Heart left ventricle (tissue), 16 donors: ENCODE measurements at regions not wholly inside any gene's neighbourhood (a gene's known extent, or its start where the extent isn't known, plus 50 kb on each side); places are given as distances from the start of the nearest gene placed in this dataset.

ENCODE experiments used
- ATAC-seq, 4 donors: fragments of 200-7000 bp; cut with Tn5 transposase; one replicate each; pipeline ENCODE4 v1.9.1; 2020 to 2022; ENCODE audit warnings: moderate library complexity in 4 of 4, mild to moderate bottlenecking in 3 of 4, moderate number of reproducible peaks in 1 of 4
- DNase-seq, 5 donors: peaks; one replicate each; pipeline ENCODE4 v3.0.0-alpha.2; 2020
- H3K27ac ChIP-seq, 12 donors: fragments of 200-600 bp; sonication (generic) in 4 of 12; one replicate each; pipeline versions ENCODE4 v1.5.0 to v1.8.0; 2016 to 2022; ENCODE audit warnings: mild to moderate bottlenecking in 2 of 12
- H3K27me3 ChIP-seq, 9 donors: fragments of 200-600 bp; sonication (generic) in 2 of 9; one replicate each; pipeline versions ENCODE4 v1.5.1 to v1.8.0; 2016 to 2022; ENCODE audit warnings: mild to moderate bottlenecking in 3 of 9
- H3K36me3 ChIP-seq, 9 donors: fragments of 200-600 bp; sonication (generic) in 2 of 9; one replicate each; pipeline versions ENCODE4 v1.5.0 to v1.8.0; 2018 to 2022; ENCODE audit warnings: mild to moderate bottlenecking in 2 of 9
- H3K4me1 ChIP-seq, 12 donors: fragments of 200-600 bp; sonication (generic) in 4 of 12; one replicate each; pipeline versions ENCODE4 v1.5.0 to v1.8.0; 2016 to 2022; ENCODE audit warnings: mild to moderate bottlenecking in 3 of 12
- H3K4me3 ChIP-seq, 12 donors: fragments of 200-600 bp; sonication (generic) in 4 of 12; one replicate each; pipeline versions ENCODE4 v1.5.0 to v1.8.0; 2017 to 2022; ENCODE audit warnings: mild to moderate bottlenecking in 9 of 12, moderate library complexity in 4 of 12
- H3K9me3 ChIP-seq, 12 donors: fragments of 200-600 bp; sonication (generic) in 4 of 12; one replicate each; pipeline versions ENCODE4 v1.5.0 to v1.8.0; 2016 to 2022; ENCODE audit warnings: mild to moderate bottlenecking in 1 of 12
- POLR2A ChIP-seq, 2 donors: fragments of 450-650 bp; IDR thresholded peaks; one replicate each; pipeline ENCODE4 v1.6.1; 2017; ENCODE audit warnings: antibody characterized with exemption in 2 of 2, mild to moderate bottlenecking in 2 of 2, moderate library complexity in 2 of 2
- WGBS, 4 donors: extraction: QIAGEN DNeasy Blood & Tissue Kit in 2 of 4; methylation state at CpG; one replicate each; pipeline versions ENCODE4 v1.1.5 to v1.1.7; 2013 to 2018; 5-methylcytosine and 5-hydroxymethylcytosine counted together
- intact Hi-C, 10 donors: fragments of 100-400 bp; cut with DNase I; formaldehyde crosslinking; loops; one replicate each; pipeline versions ENCODE4 v1.11.1 to v1.14.2; 2022
- TF ChIP-seq, protein P1 (sequence below), 12 donors: fragments of 200-600 bp; sonication (generic) in 4 of 12; IDR thresholded peaks; one replicate each; pipeline versions ENCODE4 v1.5.0 to v1.8.0; 2018 to 2022; ENCODE audit warnings: antibody characterized with exemption in 12 of 12, mild to moderate bottlenecking in 5 of 12
- donor health status: ischemic (EF 13 %, LVEDD 7.1; RV severe dilation, severe dysfunction).
- donor health status: healthy with polysubstance abuse.
- donor health status: DM: no; HTN: yes; CAD: no.
- donor health status: DM: no; HTN: no; CAD: no.
- donor health status: ischemic (EF 25% LVEDD 6.9; RV normal size, moderate dysfunction).
- donor health status: ischemic (EF 25% LVEDD 5.7; RV mildly dilated, moderate dysfunction).
- donor health status: healthy.
- donor health status: DM: yes; HTN: yes; CAD: no.
- donor health status: ischemic (EF 35%, LVEDD 5.7; RV mildly dilated, moderate dysfunction).
- donor health status: nonischemic (EF 11% LVEDD 7.7; RV severe dilation, severe dysfunction).
- donor health status: DM: yes; HTN: yes; CAD: no.
- donor health status: PGD.
- donor health status: ischemic (EF 29% LVEDD 5.4; RV normal size, mild dysfunction).
- donor health status: nonischemic (EF 23%, LVEDD 6.1; RV moderate dilation, normal function).

DNA sequence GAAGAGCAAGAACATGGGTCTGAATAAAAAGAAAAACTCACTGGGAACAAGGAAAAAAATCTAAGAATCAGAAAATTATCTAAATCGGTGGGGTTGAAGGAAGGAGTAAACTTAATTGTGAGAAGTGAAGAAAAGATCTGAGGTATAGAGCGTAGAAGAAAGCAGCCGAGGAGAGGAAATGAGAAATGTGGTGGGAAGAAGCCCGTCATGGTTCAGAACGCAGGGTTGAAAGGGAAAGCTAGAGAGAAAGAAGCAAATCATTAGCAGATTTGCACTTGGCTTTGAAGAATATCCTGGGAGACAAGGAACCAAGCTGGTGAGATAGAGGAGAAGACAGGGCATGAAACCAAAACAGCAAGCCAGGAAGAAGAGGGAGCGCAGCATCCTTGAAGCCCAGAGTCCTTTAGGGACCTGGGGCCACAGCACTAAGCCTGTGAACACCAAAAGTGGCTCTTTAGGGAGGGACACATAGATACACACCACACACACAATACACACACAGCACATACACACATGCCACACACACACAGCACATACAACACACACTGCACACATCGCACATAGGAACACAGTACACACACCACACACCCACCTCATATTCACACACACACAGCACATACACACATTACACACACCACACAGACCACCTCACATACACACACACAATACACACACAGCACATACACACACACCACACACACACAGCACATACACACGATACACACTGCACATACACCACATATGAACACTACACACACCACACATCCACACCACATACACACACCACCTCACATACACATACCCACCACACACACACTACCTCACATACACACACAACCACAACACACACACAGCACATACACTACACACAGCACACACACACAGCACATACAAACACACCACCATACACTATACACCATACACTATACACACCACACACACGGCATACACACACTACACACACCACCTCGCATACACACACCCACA, 274.6 kb downstream of the ETAA1 start:
- H3K9me3 ChIP-seq = no peaks in the 10 kb centered on the region
- WGBS, 4 donors = 82 to 90% (median 84%) methylated on average over 10 of the region's 10 CpGs
- no peak overlapping the region for H3K4me3 ChIP-seq
- no peaks in the 10 kb centered on the region for H3K27me3 ChIP-seq
- no peaks in the 10 kb centered on the region for H3K36me3 ChIP-seq
- intact Hi-C loops = no loop called here
- no peak for TF ChIP-seq POLR2A (IDR thresholded peaks at IDR 0.05)
- TF ChIP-seq, protein P1, sequence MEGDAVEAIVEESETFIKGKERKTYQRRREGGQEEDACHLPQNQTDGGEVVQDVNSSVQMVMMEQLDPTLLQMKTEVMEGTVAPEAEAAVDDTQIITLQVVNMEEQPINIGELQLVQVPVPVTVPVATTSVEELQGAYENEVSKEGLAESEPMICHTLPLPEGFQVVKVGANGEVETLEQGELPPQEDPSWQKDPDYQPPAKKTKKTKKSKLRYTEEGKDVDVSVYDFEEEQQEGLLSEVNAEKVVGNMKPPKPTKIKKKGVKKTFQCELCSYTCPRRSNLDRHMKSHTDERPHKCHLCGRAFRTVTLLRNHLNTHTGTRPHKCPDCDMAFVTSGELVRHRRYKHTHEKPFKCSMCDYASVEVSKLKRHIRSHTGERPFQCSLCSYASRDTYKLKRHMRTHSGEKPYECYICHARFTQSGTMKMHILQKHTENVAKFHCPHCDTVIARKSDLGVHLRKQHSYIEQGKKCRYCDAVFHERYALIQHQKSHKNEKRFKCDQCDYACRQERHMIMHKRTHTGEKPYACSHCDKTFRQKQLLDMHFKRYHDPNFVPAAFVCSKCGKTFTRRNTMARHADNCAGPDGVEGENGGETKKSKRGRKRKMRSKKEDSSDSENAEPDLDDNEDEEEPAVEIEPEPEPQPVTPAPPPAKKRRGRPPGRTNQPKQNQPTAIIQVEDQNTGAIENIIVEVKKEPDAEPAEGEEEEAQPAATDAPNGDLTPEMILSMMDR (IDR thresholded peaks at IDR 0.05) = no peak
- no peak for ATAC-seq
- H3K27ac ChIP-seq = no peak overlapping the region
- peaks cover 0 to 22% (median 7%) of the 10 kb centered on the region in 12 donors for H3K4me1 ChIP-seq
- DNase-seq = no peak

DNA sequence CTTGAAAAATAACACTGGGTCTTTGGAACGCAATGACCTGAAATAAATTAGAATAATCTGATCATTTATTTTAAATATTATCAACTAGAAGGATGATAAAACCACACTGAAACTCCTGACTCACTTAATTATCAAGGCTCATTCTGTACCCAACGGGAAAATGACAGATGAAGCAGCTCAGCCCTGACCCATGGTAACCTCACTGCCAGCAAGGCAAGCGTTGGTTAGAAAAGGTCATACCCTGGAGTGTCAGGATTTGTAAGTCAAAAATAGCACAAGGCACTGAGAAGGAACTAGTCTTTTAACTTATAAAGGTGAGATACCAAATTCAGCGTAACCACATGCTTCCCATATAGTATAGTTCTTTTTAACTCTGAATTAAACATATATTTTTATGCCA, 277.5 kb downstream of the ETAA1 start:
- TF ChIP-seq, protein P1 (IDR thresholded peaks at IDR 0.05) = no peak
- TF ChIP-seq POLR2A (IDR thresholded peaks at IDR 0.05) = no peak
- Histone ChIP-seq H3K4me1 (peaks cover 0 to 7% (median 0%) of the 10 kb centered on the region in 12 donors), H3K4me3 (no peak overlapping the region), H3K9me3 (no peaks in the 10 kb centered on the region), H3K27me3 (no peaks in the 10 kb centered on the region), H3K27ac (peak overlapping the region in 11 of 12 donors; percentile 10 to 79 (median 46)), H3K36me3 (no peaks in the 10 kb centered on the region)
- DNase-seq (peak in 4 of 5 donors; percentile 32 to 80 (median 51)), ATAC-seq (peak; percentile 88 to 98 (median 93))
- intact Hi-C loops = no loop called here
- 26 to 36% (median 33%) methylated on average over 4 of the region's 4 CpGs for WGBS, 4 donors

DNA sequence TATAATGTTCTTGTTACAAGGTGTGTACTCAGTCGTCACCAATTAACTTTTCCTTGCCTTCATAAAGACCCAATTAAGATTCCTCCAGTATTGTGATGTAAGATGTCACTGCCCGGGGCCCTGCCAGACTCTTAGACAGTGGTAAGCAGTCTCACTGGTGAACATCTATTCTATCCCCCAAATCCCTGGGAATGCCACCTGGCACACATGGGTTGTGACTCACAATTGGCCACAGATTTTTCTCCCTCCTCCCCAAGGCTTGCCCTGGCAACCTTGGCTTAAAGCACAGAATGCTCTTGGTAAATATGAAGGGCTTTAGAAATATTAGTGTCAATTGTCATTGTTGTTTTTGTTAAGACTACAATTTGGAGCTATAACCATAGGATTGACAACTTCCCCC, 287.9 kb downstream of the ETAA1 start:
- H3K4me1 ChIP-seq = no peaks in the 10 kb centered on the region
- no peak overlapping the region for H3K4me3 ChIP-seq
- ATAC-seq (no peak), DNase-seq (no peak)
- H3K27me3 ChIP-seq = no peaks in the 10 kb centered on the region
- TF ChIP-seq, protein P1 (IDR thresholded peaks at IDR 0.05) = no peak
- TF ChIP-seq POLR2A (IDR thresholded peaks at IDR 0.05) = no peak
- no peak overlapping the region for H3K27ac ChIP-seq
- no peaks in the 10 kb centered on the region for H3K9me3 ChIP-seq
- no peaks in the 10 kb centered on the region for H3K36me3 ChIP-seq
- 80 to 85% (median 83%) methylated on average over 2 of the region's 2 CpGs for WGBS, 4 donors
- intact Hi-C loops = no loop called here

DNA sequence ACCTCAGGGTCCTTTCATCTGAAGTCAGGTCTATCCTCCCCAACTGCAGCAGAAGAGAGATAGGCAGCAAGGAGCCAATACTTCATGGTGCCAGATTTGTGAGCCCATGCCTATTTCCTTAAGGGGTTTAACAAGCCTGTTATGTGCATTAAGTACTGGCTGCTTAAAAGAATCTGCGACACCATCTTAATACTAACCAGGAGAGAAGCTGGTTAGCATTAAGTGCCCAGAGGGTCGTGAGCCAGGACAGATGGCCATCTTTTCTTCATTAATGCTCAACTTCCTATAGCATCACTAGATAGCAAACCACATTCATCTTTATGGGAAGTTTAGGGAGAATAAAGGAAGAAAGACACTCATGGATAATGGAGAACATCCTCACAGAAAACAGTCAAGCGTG, 289.1 kb downstream of the ETAA1 start:
- no peak for TF ChIP-seq POLR2A (IDR thresholded peaks at IDR 0.05)
- TF ChIP-seq, protein P1 (IDR thresholded peaks at IDR 0.05) = no peak
- ATAC-seq (no peak), DNase-seq (no peak)
- intact Hi-C loops = no loop called here
- 80 to 86% (median 85%) methylated on average over 3 of the region's 3 CpGs for WGBS, 4 donors
- Histone ChIP-seq H3K36me3 (no peaks in the 10 kb centered on the region), H3K9me3 (no peaks in the 10 kb centered on the region), H3K4me3 (no peak overlapping the region), H3K4me1 (no peaks in the 10 kb centered on the region), H3K27ac (no peak overlapping the region), H3K27me3 (no peaks in the 10 kb centered on the region)
